ENCODE measurements at regions not wholly inside any gene's neighbourhood (a gene's known extent, or its start where the extent isn't known, plus 50 kb on each side); places are given as distances from the start of the nearest gene placed in this dataset.

DNA sequence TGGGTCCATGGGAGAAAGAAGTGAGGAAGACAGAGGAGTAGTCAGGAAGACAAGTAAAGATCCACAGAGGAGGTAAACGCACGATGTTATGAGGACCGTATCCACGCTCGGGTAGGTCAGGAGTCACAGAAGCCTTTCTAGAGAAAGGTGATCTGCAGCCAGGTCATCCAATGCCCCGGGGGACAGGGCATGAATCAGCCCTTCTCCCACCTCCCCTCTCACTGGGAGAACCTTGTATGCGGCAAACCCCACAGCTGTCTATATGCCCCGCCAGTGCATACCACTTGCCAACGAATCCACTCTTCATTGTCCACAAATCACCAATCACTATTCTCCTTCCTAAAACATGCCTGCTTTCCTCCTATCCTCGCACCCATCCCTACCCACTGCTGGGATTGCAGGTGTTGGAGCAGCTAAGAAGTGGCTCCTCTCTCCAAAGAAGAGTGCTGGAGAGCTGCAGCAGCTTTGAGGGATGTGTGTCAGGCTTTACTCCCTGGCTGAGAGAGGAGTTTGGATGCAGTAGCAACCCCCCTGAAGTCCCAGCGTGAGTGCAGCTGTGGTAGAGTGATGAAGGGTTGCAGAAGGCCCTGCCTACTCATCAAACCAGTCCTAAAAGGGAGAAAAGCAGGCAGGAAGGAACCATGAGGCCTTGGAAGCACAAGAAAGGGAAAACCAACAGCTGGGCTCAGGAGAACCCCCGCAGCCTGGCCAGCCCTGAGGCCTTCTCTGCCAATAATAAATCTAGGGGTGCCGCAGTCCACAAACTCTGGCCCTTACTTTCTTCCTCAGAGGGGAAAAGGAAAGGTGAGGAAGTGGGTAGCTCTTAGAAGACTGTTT, 102.2 kb upstream of the GADD45A start:
- intact Hi-C loops (cut with micrococcal nuclease), result no loop called here

- intact Hi-C loops (cut with micrococcal nuclease), result no loop called here
Measured at GRCh38 chr1:67583462-67583950, 101.5 kb upstream of the GADD45A start.

- intact Hi-C loops (cut with micrococcal nuclease), result no loop called here
Measured at GRCh38 chr1:67584938-67585337, 100.1 kb upstream of the GADD45A start.

- intact Hi-C loops (cut with micrococcal nuclease), result no loop called here
Measured at GRCh38 chr1:67586596-67586995, 98.4 kb upstream of the GADD45A start.

- intact Hi-C loops (cut with micrococcal nuclease), result no loop called here
Measured at GRCh38 chr1:67588178-67588855, 96.7 kb upstream of the GADD45A start.

- intact Hi-C loops (cut with micrococcal nuclease), result no loop called here
Measured at GRCh38 chr1:67589519-67590233, 95.3 kb upstream of the GADD45A start.

DNA sequence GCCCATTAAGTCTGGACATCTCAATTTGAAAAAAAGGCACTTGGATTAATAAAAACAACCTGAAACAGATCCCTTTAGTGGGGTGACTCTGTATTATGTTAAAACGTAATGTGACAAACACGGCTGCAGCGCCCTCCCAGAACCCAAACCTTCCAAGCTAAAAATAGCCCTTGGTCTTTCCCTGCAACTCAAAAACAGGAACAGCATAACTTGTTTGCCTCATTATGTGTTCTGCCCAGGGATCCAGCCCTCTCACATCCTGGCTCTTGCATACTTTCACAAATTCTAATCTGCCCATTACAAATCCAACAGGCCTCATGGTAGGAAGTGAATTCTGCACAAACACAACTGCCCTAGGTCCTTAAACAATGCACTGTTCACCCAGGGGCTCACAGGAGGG, 94.7 kb upstream of the GADD45A start:
- intact Hi-C loops (cut with micrococcal nuclease), result no loop called here

DNA sequence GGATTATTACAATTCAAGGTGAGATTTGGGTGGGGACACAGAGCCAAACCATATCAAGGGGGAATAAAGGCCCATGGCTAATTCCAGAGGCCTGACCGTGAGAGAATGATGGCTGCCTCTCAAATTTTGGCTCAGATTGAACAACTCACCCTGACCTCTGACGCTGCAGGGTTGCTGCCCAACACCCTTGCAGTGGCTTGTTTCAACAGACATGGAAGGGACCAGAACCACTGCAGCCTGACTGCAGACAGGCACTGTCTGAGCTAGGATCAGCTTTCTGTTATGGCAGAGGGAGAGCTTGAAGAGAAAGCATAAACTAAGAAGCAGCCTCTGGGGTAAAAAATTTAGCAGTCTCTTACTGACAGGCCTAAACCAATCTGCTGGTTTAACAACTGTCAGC, 90.2 kb upstream of the GADD45A start:
- intact Hi-C loops (cut with micrococcal nuclease), result no loop called here

GRCh38 chr1:67596674-67597073, 88.3 kb upstream of the GADD45A start:
- intact Hi-C loops (cut with micrococcal nuclease), result no loop called here

GRCh38 chr1:67597336-67597735, 87.7 kb upstream of the GADD45A start:
- intact Hi-C loops (cut with micrococcal nuclease), result no loop called here

DNA sequence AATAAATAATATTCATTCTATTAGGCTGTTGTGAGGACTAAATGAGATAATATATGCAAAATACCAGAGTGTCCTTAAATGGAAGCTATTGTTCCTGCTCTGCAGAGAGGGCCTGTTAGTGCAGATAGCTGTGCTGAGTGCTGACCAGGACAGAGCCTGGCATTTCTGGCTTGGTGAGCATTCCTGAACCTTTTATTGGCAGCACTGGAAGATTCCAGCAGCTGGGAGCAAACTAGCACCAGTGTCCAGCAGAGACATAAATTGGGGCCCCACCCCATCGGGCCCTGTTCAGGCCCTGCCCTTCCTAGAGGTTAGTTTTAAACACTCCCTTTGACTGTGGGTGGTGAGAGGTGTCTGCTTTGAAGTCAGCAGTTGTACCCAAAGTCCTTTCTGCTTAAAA, 85.9 kb upstream of the GADD45A start:
- intact Hi-C loops (cut with micrococcal nuclease), result no loop called here

GRCh38 chr1:67601539-67601938, 83.5 kb upstream of the GADD45A start:
- intact Hi-C loops (cut with micrococcal nuclease), result no loop called here

- intact Hi-C loops (cut with micrococcal nuclease), result no loop called here
Measured at GRCh38 chr1:67601955-67602354, 83.0 kb upstream of the GADD45A start.

- intact Hi-C loops (cut with micrococcal nuclease), result no loop called here
Measured at GRCh38 chr1:67604778-67605177, 80.2 kb upstream of the GADD45A start.

GRCh38 chr1:67605209-67605780, 79.7 kb upstream of the GADD45A start:
- intact Hi-C loops (cut with micrococcal nuclease), result no loop called here

GRCh38 chr1:67607286-67607685, 77.7 kb upstream of the GADD45A start:
- intact Hi-C loops (cut with micrococcal nuclease), result no loop called here

- intact Hi-C loops (cut with micrococcal nuclease), result no loop called here
Measured at GRCh38 chr1:67607699-67608098, 77.3 kb upstream of the GADD45A start.

- intact Hi-C loops (cut with micrococcal nuclease), result no loop called here
Measured at GRCh38 chr1:67608661-67609576, 76.1 kb upstream of the GADD45A start.

GRCh38 chr1:67609577-67610341, 75.2 kb upstream of the GADD45A start:
- intact Hi-C loops (cut with micrococcal nuclease), result no loop called here

DNA sequence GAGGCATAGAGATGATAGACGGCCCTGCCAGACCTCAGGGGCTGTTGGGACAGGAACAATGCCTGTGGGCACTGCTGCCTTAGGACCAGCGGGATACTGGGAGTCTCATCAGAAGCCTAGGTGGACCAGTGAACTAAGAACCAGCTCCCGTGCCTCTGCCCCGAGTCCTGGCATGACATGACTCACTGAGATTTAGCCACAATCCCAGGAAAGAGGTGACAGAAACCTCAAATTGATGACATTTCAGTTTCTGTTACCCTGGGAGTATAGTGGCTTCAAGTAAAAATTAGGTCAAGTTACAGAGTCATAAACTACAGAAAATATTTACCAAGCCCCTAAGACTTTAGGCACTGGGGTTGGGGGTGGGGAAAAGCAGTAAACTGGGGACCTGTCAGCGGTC, 74.6 kb upstream of the GADD45A start:
- intact Hi-C loops (cut with micrococcal nuclease), result no loop called here

Data from T-helper 2 cell treated with Interferon-gamma antibody and Interleukin-4, amounts not matched to agents 100 ng/mL and 5 ng/mL, for 36 hours (primary cell).